AG09309 (cell line): ENCODE measurements at regions not wholly inside any gene's neighbourhood (a gene's known extent, or its start where the extent isn't known, plus 50 kb on each side); places are given as distances from the start of the nearest gene placed in this dataset.

ENCODE experiments used
- DNase-seq: peaks from one replicate; pipeline ENCODE4 v3.0.0-alpha.2; 2010; ENCODE audit warnings: low read depth
- H3K4me3 ChIP-seq: 2 replicates; pipeline ENCODE4 v1.5.1; 2011; ENCODE audit warnings: mild to moderate bottlenecking, low read depth, low read length, moderate library complexity; ENCODE audit not compliant: control insufficient read depth
- TF ChIP-seq, protein P1 (sequence below): IDR thresholded peaks from 2 replicates; pipeline ENCODE4 v1.5.1; 2011; ENCODE audit warnings: mild to moderate bottlenecking, low read depth, low read length, inconsistent platforms; ENCODE audit not compliant: insufficient read depth, control insufficient read depth; ENCODE audit errors: missing control alignments

GRCh38 chr20:1810926-1811620, 84.1 kb upstream of the SIRPA start:
- H3K4me3 ChIP-seq = no peak overlapping the region
- TF ChIP-seq, protein P1, sequence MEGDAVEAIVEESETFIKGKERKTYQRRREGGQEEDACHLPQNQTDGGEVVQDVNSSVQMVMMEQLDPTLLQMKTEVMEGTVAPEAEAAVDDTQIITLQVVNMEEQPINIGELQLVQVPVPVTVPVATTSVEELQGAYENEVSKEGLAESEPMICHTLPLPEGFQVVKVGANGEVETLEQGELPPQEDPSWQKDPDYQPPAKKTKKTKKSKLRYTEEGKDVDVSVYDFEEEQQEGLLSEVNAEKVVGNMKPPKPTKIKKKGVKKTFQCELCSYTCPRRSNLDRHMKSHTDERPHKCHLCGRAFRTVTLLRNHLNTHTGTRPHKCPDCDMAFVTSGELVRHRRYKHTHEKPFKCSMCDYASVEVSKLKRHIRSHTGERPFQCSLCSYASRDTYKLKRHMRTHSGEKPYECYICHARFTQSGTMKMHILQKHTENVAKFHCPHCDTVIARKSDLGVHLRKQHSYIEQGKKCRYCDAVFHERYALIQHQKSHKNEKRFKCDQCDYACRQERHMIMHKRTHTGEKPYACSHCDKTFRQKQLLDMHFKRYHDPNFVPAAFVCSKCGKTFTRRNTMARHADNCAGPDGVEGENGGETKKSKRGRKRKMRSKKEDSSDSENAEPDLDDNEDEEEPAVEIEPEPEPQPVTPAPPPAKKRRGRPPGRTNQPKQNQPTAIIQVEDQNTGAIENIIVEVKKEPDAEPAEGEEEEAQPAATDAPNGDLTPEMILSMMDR = no peak
- no peak for DNase-seq

GRCh38 chr20:1810572-1810925, 84.7 kb upstream of the SIRPA start:
- TF ChIP-seq, protein P1 = no peak
- DNase-seq = no peak
- no peak overlapping the region for H3K4me3 ChIP-seq

- H3K4me3 ChIP-seq = no peak overlapping the region
- TF ChIP-seq, protein P1 = no peak
- DNase-seq = no peak
Measured at GRCh38 chr20:1809611-1810510, 85.3 kb upstream of the SIRPA start.

DNA sequence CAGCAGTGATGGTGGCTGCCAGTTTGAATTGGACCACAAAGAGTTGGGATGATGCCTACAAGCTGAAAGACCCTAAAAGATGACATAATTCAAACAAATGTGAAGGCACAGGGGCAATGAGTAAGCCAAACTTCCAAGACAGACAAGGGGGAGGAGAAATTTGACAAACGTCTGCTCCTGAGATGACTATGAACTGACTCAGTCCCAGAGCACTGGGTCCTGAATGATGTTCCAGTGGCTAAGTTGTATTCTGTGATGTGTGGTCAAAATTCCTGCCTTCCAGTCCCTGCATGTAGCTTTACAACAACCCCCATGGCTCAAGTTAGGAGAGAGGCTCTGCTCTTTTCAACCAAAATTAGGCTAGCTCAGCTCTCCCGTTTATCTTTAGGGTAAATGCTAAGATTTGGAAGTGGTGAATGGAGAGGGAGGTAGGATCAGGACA, 86.1 kb upstream of the SIRPA start:
- TF ChIP-seq, protein P1 = no peak
- no peak for DNase-seq
- no peak overlapping the region for H3K4me3 ChIP-seq

GRCh38 chr20:1808101-1808500, 87.1 kb upstream of the SIRPA start:
- TF ChIP-seq, protein P1 = no peak
- H3K4me3 ChIP-seq = no peak overlapping the region
- DNase-seq = no peak

DNA sequence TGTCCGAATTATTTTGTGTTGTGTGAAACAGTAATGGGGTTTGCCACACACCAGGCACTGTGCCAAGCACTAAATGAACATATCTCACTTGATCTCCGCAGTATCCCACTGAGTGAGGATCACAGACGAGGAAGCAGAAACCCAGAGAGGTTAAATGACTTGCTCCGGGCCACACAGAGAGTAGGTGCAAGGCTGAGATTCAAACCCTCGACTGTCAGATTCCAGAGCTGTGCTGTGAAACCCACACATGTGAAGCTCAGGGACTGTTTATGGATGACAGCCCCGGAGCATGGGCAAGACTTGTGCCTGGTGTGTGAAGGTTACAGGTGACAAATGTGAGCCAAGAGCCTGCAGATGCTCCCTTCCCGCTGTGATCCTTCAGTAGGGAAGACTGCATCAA, 87.8 kb upstream of the SIRPA start:
- TF ChIP-seq, protein P1 = no peak
- no peak for DNase-seq
- H3K4me3 ChIP-seq = no peak overlapping the region
